ENCODE measurements at regions not wholly inside any gene's neighbourhood (a gene's known extent, or its start where the extent isn't known, plus 50 kb on each side); places are given as distances from the start of the nearest gene placed in this dataset.

DNA sequence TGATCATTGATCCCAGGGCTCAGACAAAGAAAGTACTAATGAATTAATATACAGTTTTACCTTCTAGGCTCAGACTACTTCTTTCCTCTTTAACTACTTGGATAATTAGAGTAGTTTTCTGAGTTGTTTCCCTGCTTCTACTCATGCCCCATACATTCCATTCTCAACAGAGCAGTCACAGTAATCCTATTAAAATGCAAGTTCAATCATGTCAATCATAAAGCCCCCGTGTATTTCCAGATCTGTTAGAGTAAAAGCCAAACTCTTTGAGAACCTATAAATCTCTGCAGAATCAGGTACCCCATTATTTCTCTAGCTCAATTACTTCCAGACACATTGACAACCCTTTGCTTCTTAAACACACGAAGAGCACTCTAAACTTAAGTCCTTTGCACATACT, 242.1 kb upstream of the PRMT6 start:
- H3K27ac ChIP-seq, result no peak overlapping the region
- H3K36me3 ChIP-seq, result no peaks in the 10 kb centered on the region
- TF ChIP-seq, protein P1, sequence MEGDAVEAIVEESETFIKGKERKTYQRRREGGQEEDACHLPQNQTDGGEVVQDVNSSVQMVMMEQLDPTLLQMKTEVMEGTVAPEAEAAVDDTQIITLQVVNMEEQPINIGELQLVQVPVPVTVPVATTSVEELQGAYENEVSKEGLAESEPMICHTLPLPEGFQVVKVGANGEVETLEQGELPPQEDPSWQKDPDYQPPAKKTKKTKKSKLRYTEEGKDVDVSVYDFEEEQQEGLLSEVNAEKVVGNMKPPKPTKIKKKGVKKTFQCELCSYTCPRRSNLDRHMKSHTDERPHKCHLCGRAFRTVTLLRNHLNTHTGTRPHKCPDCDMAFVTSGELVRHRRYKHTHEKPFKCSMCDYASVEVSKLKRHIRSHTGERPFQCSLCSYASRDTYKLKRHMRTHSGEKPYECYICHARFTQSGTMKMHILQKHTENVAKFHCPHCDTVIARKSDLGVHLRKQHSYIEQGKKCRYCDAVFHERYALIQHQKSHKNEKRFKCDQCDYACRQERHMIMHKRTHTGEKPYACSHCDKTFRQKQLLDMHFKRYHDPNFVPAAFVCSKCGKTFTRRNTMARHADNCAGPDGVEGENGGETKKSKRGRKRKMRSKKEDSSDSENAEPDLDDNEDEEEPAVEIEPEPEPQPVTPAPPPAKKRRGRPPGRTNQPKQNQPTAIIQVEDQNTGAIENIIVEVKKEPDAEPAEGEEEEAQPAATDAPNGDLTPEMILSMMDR (IDR thresholded peaks at IDR 0.05 in 4 of 5, conservative IDR thresholded peaks at IDR 0.05 in 1 of 5), result no peak
- TF ChIP-seq POLR2A (IDR thresholded peaks at IDR 0.05), result no peak
- in situ Hi-C loops (cut with MboI; ENCODE audit: low sequenced_read_pairs in 4 of 4), result no loop called here
- no peaks in the 10 kb centered on the region for H3K9me3 ChIP-seq
- H3K4me1 ChIP-seq, result no peaks in the 10 kb centered on the region
- no peak for ATAC-seq
- no peak overlapping the region for H3K4me3 ChIP-seq
- no peaks in the 10 kb centered on the region for H3K27me3 ChIP-seq
- intact Hi-C loops (cut with DNase I; ENCODE audit: low total_unique reads), result no loop called here
- no peak for DNase-seq

DNA sequence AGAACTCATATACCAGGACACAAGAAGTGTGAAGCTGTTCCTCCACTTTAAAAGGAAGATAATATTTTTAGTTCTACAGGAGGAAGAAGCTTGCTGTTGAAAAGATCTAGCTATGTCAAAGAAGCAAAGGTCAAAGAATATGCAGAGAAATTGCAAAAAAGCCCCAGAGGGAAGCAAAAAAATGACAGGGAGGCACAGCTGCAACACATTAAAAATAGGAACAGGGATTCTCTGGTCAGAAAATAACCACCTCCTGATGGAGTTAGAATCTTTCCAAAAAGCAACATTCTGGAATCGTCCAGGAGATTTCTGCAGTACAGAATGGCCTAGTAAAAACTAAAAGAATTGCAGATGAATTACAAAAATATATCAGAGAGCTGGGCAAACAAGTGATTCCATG, 238.9 kb upstream of the PRMT6 start:
- H3K4me3 ChIP-seq, result no peak overlapping the region
- in situ Hi-C loops (cut with MboI; ENCODE audit: low sequenced_read_pairs in 4 of 4) (no loop called here), intact Hi-C loops (cut with DNase I; ENCODE audit: low total_unique reads) (no loop called here)
- no peak for DNase-seq
- TF ChIP-seq, protein P1 (IDR thresholded peaks at IDR 0.05 in 4 of 5, conservative IDR thresholded peaks at IDR 0.05 in 1 of 5), result no peak
- TF ChIP-seq POLR2A (IDR thresholded peaks at IDR 0.05), result no peak
- H3K4me1 ChIP-seq, result no peaks in the 10 kb centered on the region
- no peak for ATAC-seq
- no peak overlapping the region for H3K27ac ChIP-seq
- H3K27me3 ChIP-seq, result no peaks in the 10 kb centered on the region
- H3K36me3 ChIP-seq, result no peaks in the 10 kb centered on the region
- H3K9me3 ChIP-seq, result no peaks in the 10 kb centered on the region

DNA sequence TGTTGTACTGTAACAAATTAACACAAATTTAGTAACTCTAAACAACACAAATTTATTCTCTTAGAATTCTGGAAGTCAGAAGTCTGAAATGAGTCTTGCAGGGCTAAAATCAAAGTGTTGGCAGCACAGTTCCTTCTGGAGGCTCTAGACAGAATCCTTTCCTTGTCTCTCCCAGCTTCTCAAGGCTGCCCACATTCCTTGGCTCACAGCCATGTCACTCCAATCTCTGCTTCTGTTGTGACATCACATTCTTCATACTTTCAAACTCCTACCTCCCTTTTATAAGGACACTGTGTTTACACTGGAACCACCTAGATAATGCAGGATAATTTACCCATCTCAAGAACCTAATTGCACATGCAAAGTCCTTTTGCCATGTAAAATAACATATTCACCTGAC, 225.0 kb upstream of the PRMT6 start:
- ATAC-seq, result no peak
- in situ Hi-C loops (cut with MboI; ENCODE audit: low sequenced_read_pairs in 4 of 4), result no loop called here

DNA sequence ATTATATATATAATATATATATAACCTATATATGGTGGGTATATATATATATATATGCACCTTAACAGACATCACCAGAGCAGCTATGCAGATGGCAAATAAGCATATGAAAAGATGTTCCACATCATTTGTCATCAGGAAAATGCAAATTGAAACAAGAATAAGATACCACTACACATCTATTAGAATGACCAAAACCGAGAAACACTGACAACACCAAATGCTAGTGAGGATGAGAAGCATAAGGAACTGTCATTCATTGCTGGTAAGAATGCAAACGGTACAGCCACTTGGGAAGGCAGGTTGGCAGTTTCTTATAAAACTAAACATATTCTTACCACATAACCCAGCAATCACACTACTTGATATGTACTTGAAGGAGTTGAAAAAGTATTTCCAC, 219.8 kb upstream of the PRMT6 start:
- no peaks in the 10 kb centered on the region for H3K36me3 ChIP-seq
- H3K27me3 ChIP-seq, result no peaks in the 10 kb centered on the region
- in situ Hi-C loops (cut with MboI; ENCODE audit: low sequenced_read_pairs in 4 of 4), result no loop called here
- intact Hi-C loops (cut with DNase I; ENCODE audit: low total_unique reads), result no loop called here
- no peak for TF ChIP-seq POLR2A (IDR thresholded peaks at IDR 0.05)
- TF ChIP-seq, protein P1 (IDR thresholded peaks at IDR 0.05 in 4 of 5, conservative IDR thresholded peaks at IDR 0.05 in 1 of 5), result no peak
- no peak overlapping the region for H3K4me3 ChIP-seq
- H3K4me1 ChIP-seq, result no peaks in the 10 kb centered on the region
- no peak overlapping the region for H3K27ac ChIP-seq
- H3K9me3 ChIP-seq, result no peaks in the 10 kb centered on the region
- DNase-seq (no peak), ATAC-seq (no peak)

More for the DNA sequence above, 225.0 kb upstream of the PRMT6 start:
- H3K9me3 ChIP-seq, result no peaks in the 10 kb centered on the region
- TF ChIP-seq POLR2A (IDR thresholded peaks at IDR 0.05), result no peak
- TF ChIP-seq, protein P1 (IDR thresholded peaks at IDR 0.05 in 4 of 5, conservative IDR thresholded peaks at IDR 0.05 in 1 of 5), result no peak
- H3K36me3 ChIP-seq, result no peaks in the 10 kb centered on the region
- H3K27me3 ChIP-seq, result no peaks in the 10 kb centered on the region
- DNase-seq, result no peak
- no peak overlapping the region for H3K4me3 ChIP-seq
- H3K27ac ChIP-seq, result no peak overlapping the region
- H3K4me1 ChIP-seq, result no peaks in the 10 kb centered on the region
- intact Hi-C loops (cut with DNase I; ENCODE audit: low total_unique reads), result no loop called here

DNA sequence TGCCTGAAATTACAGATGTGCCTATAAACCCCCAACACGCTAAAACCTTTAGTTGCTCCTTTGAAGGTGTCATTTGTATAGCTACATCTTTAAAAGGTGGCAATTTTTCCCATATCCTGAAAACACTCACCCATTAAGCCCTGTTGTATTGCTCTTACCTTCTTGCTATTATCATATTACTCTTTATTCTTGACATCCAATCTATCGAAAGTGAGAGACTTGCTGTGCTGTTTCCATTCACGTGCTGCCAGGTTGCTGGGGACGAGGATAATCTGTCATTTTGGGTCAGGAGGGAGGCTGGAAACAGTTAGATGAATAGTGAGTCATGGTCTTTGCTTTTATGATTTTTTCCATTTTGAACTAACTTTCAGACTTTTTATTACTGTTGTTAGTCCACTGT, 213.0 kb upstream of the PRMT6 start:
- Histone ChIP-seq H3K27ac (no peak overlapping the region), H3K4me3 (no peak overlapping the region), H3K4me1 (no peaks in the 10 kb centered on the region), H3K36me3 (no peaks in the 10 kb centered on the region), H3K9me3 (no peaks in the 10 kb centered on the region), H3K27me3 (no peaks in the 10 kb centered on the region)
- intact Hi-C loops (cut with DNase I; ENCODE audit: low total_unique reads), result no loop called here
- ATAC-seq, result no peak
- in situ Hi-C loops (cut with MboI; ENCODE audit: low sequenced_read_pairs in 4 of 4), result no loop called here
- TF ChIP-seq POLR2A (IDR thresholded peaks at IDR 0.05), result no peak
- TF ChIP-seq, protein P1 (IDR thresholded peaks at IDR 0.05 in 4 of 5, conservative IDR thresholded peaks at IDR 0.05 in 1 of 5), result no peak
- no peak for DNase-seq
